ENCODE measurements at regions not wholly inside any gene's neighbourhood (a gene's known extent, or its start where the extent isn't known, plus 50 kb on each side); places are given as distances from the start of the nearest gene placed in this dataset.

- no peak for TF ChIP-seq CTCF (IDR thresholded peaks at IDR 0.05)
- no peak for TF ChIP-seq EZH2 (IDR thresholded peaks at IDR 0.05; ENCODE audit: borderline replicate concordance, insufficient read depth, low read depth, low read length, poor library complexity, severe bottlenecking)
Measured at GRCh38 chr5:26388976-26389375, 649.4 kb downstream of the CDH9 start.

Data from B cell (primary cell).